ENCODE measurements at regions not wholly inside any gene's neighbourhood (a gene's known extent, or its start where the extent isn't known, plus 50 kb on each side); places are given as distances from the start of the nearest gene placed in this dataset.

GRCh38 chr12:25829192-25829591, 129.3 kb upstream of the RASSF8 start:
- H3K4me3 ChIP-seq, result no peak overlapping the region
- H3K4me1 ChIP-seq, result no peaks in the 10 kb centered on the region
- no peaks in the 10 kb centered on the region for H3K9me3 ChIP-seq
- no peak for DNase-seq
- peaks cover 0 to 2% (median 0%) of the 10 kb centered on the region in 7 donors for H3K27me3 ChIP-seq (replicated peaks in 1 of 7)
- 35 to 75% (median 63%) methylated on average over 3 of the region's 3 CpGs for WGBS, 5 donors
- intact Hi-C loops (cut with DNase I; ENCODE audit: low total_unique reads), result no loop called here
- TF ChIP-seq POLR2A (IDR thresholded peaks at IDR 0.05) (no peak), POLR2AphosphoS5 (IDR thresholded peaks at IDR 0.05) (no peak), CTCF (IDR thresholded peaks at IDR 0.05 in 8 of 11, conservative IDR thresholded peaks at IDR 0.05 in 3 of 11) (no peak)
- H3K27ac ChIP-seq, result no peak overlapping the region
- H3K36me3 ChIP-seq, result no peaks in the 10 kb centered on the region

- intact Hi-C loops (cut with DNase I; ENCODE audit: low total_unique reads), result no loop called here
- Histone ChIP-seq H3K4me1 (no peaks in the 10 kb centered on the region), H3K9me3 (no peaks in the 10 kb centered on the region), H3K27me3 (replicated peaks in 1 of 7) (no peaks in the 10 kb centered on the region), H3K27ac (no peak overlapping the region), H3K4me3 (no peak overlapping the region), H3K36me3 (no peaks in the 10 kb centered on the region)
- WGBS, 5 donors, result 86 to 95% (median 88%) methylated on average over 7 of the region's 7 CpGs
- TF ChIP-seq CTCF (IDR thresholded peaks at IDR 0.05 in 8 of 11, conservative IDR thresholded peaks at IDR 0.05 in 3 of 11) (no peak), POLR2AphosphoS5 (IDR thresholded peaks at IDR 0.05) (no peak)
- DNase-seq, result no peak
These were observed 128.0 kb upstream of the RASSF8 start for GRCh38 chr12:25830456-25830855.

GRCh38 chr12:25833657-25834056, 124.8 kb upstream of the RASSF8 start:
- Histone ChIP-seq H3K4me3 (no peak overlapping the region), H3K36me3 (no peaks in the 10 kb centered on the region), H3K4me1 (no peaks in the 10 kb centered on the region), H3K27me3 (replicated peaks in 1 of 7) (no peaks in the 10 kb centered on the region), H3K27ac (no peak overlapping the region), H3K9me3 (no peaks in the 10 kb centered on the region)
- 62 to 87% (median 79%) methylated on average over 2 of the region's 2 CpGs for WGBS, 5 donors
- intact Hi-C loops (cut with DNase I; ENCODE audit: low total_unique reads), result no loop called here
- DNase-seq, result no peak
- TF ChIP-seq POLR2A (IDR thresholded peaks at IDR 0.05), result no peak
- no peak for TF ChIP-seq POLR2AphosphoS5 (IDR thresholded peaks at IDR 0.05)
- TF ChIP-seq CTCF (IDR thresholded peaks at IDR 0.05 in 8 of 11, conservative IDR thresholded peaks at IDR 0.05 in 3 of 11), result no peak

- Histone ChIP-seq H3K36me3 (no peaks in the 10 kb centered on the region), H3K27ac (no peak overlapping the region), H3K4me3 (no peak overlapping the region), H3K27me3 (replicated peaks in 1 of 7) (no peaks in the 10 kb centered on the region), H3K4me1 (no peaks in the 10 kb centered on the region), H3K9me3 (no peaks in the 10 kb centered on the region)
- no peak for TF ChIP-seq CTCF (IDR thresholded peaks at IDR 0.05 in 8 of 11, conservative IDR thresholded peaks at IDR 0.05 in 3 of 11)
- no peak for TF ChIP-seq POLR2AphosphoS5 (IDR thresholded peaks at IDR 0.05)
- no peak for TF ChIP-seq POLR2A (IDR thresholded peaks at IDR 0.05)
- DNase-seq, result no peak
- 85 to 98% (median 96%) methylated on average over 1 of the region's 1 CpG for WGBS, 5 donors
- intact Hi-C loops (cut with DNase I; ENCODE audit: low total_unique reads), result no loop called here
These were observed 123.1 kb upstream of the RASSF8 start for GRCh38 chr12:25835385-25835784.

Measured in spleen (tissue), 11 donors.